ENCODE measurements at regions not wholly inside any gene's neighbourhood (a gene's known extent, or its start where the extent isn't known, plus 50 kb on each side); places are given as distances from the start of the nearest gene placed in this dataset.

GRCh38 chr14:101234244-101234937 is 326.9 kb upstream of the DIO3 start:
- Histone ChIP-seq H3K23ac (ENCODE audit: low read length in 2 of 2) (no peak overlapping the region), H3K36me3 (ENCODE audit: control insufficient read depth in 1 of 2, insufficient read depth in 2 of 2, low read depth in 1 of 2, low read length in 2 of 2) (no peaks in the 10 kb centered on the region), H4K8ac (ENCODE audit: low read length) (no peak overlapping the region), H3K4me2 (ENCODE audit: low read length, poor library complexity, severe bottlenecking) (no peak overlapping the region), H3K27ac (ENCODE audit: low read length, poor library complexity, severe bottlenecking) (no peak overlapping the region), H2BK5ac (ENCODE audit: low read depth, low read length, poor library complexity, severe bottlenecking) (no peak overlapping the region), H2BK15ac (ENCODE audit: low read depth, poor library complexity, severe bottlenecking) (no peak overlapping the region), H3K4me1 (ENCODE audit: control insufficient read depth, insufficient read depth, low read depth, low read length) (peaks cover 13% of the 10 kb centered on the region), H3K4ac (ENCODE audit: low read depth in 1 of 2, low read length in 2 of 2) (no peak overlapping the region), H2AK5ac (ENCODE audit: low read length, severe bottlenecking) (no peak overlapping the region), H4K91ac (ENCODE audit: low read length) (no peak overlapping the region), H3K79me1 (replicated peaks; ENCODE audit: low read length, poor library complexity, severe bottlenecking) (no peaks in the 10 kb centered on the region), H2AFZ (ENCODE audit: low read depth, low read length) (no peak overlapping the region), H3K4me3 (ENCODE audit: insufficient read depth in 1 of 2, low read depth in 1 of 2, low read length in 2 of 2) (no peak overlapping the region), H3K18ac (ENCODE audit: low read depth in 1 of 2, low read length in 2 of 2) (no peak overlapping the region), H3K27me3 (ENCODE audit: control insufficient read depth in 1 of 2, insufficient read depth in 1 of 2, low read length in 2 of 2) (peaks cover 6 to 36% of the 10 kb centered on the region in 2 experiments), H3K14ac (ENCODE audit: low read length in 2 of 2) (no peak overlapping the region), H3K9me3 (ENCODE audit: control insufficient read depth, low read length) (no peaks in the 10 kb centered on the region), H2BK120ac (ENCODE audit: low read depth, low read length) (no peak overlapping the region), H2BK12ac (ENCODE audit: low read length in 2 of 2) (no peak overlapping the region), H3K9ac (ENCODE audit: low read length) (no peak overlapping the region)
- 88% methylated on average over 23 of the region's 23 CpGs for WGBS
- no peak for DNase-seq

GRCh38 chr14:101234999-101235334 is 326.3 kb upstream of the DIO3 start:
- no peak overlapping the region for H3K4ac ChIP-seq (ENCODE audit: low read depth in 1 of 2, low read length in 2 of 2)
- H2AFZ ChIP-seq (ENCODE audit: low read depth, low read length) = no peak overlapping the region
- no peak overlapping the region for H2BK120ac ChIP-seq (ENCODE audit: low read depth, low read length)
- no peaks in the 10 kb centered on the region for H3K9me3 ChIP-seq (ENCODE audit: control insufficient read depth, low read length)
- H3K18ac ChIP-seq (ENCODE audit: low read depth in 1 of 2, low read length in 2 of 2) = no peak overlapping the region
- no peak overlapping the region for H2BK12ac ChIP-seq (ENCODE audit: low read length in 2 of 2)
- H3K23ac ChIP-seq (ENCODE audit: low read length in 2 of 2) = no peak overlapping the region
- H3K27ac ChIP-seq (ENCODE audit: low read length, poor library complexity, severe bottlenecking) = no peak overlapping the region
- H3K4me3 ChIP-seq (ENCODE audit: insufficient read depth in 1 of 2, low read depth in 1 of 2, low read length in 2 of 2) = no peak overlapping the region
- peaks cover 7 to 40% of the 10 kb centered on the region in 2 experiments for H3K27me3 ChIP-seq (ENCODE audit: control insufficient read depth in 1 of 2, insufficient read depth in 1 of 2, low read length in 2 of 2)
- H3K9ac ChIP-seq (ENCODE audit: low read length) = no peak overlapping the region
- H3K4me1 ChIP-seq (ENCODE audit: control insufficient read depth, insufficient read depth, low read depth, low read length) = peaks cover 13% of the 10 kb centered on the region
- H3K14ac ChIP-seq (ENCODE audit: low read length in 2 of 2) = no peak overlapping the region
- H4K91ac ChIP-seq (ENCODE audit: low read length) = no peak overlapping the region
- H3K4me2 ChIP-seq (ENCODE audit: low read length, poor library complexity, severe bottlenecking) = no peak overlapping the region
- DNase-seq = no peak
- H2BK5ac ChIP-seq (ENCODE audit: low read depth, low read length, poor library complexity, severe bottlenecking) = no peak overlapping the region
- no peak overlapping the region for H2BK15ac ChIP-seq (ENCODE audit: low read depth, poor library complexity, severe bottlenecking)
- H3K36me3 ChIP-seq (ENCODE audit: control insufficient read depth in 1 of 2, insufficient read depth in 2 of 2, low read depth in 1 of 2, low read length in 2 of 2) = no peaks in the 10 kb centered on the region
- no peak overlapping the region for H2AK5ac ChIP-seq (ENCODE audit: low read length, severe bottlenecking)
- WGBS = 87% methylated on average over 12 of the region's 12 CpGs
- no peaks in the 10 kb centered on the region for H3K79me1 ChIP-seq (replicated peaks; ENCODE audit: low read length, poor library complexity, severe bottlenecking)
- H4K8ac ChIP-seq (ENCODE audit: low read length) = no peak overlapping the region

- H3K14ac ChIP-seq (ENCODE audit: low read length in 2 of 2) = no peak overlapping the region
- H3K27ac ChIP-seq (ENCODE audit: low read length, poor library complexity, severe bottlenecking) = no peak overlapping the region
- H2BK15ac ChIP-seq (ENCODE audit: low read depth, poor library complexity, severe bottlenecking) = no peak overlapping the region
- H3K4me3 ChIP-seq (ENCODE audit: insufficient read depth in 1 of 2, low read depth in 1 of 2, low read length in 2 of 2) = no peak overlapping the region
- H3K18ac ChIP-seq (ENCODE audit: low read depth in 1 of 2, low read length in 2 of 2) = no peak overlapping the region
- H3K9me3 ChIP-seq (ENCODE audit: control insufficient read depth, low read length) = no peaks in the 10 kb centered on the region
- no peak overlapping the region for H2BK120ac ChIP-seq (ENCODE audit: low read depth, low read length)
- H2AFZ ChIP-seq (ENCODE audit: low read depth, low read length) = no peak overlapping the region
- H2BK5ac ChIP-seq (ENCODE audit: low read depth, low read length, poor library complexity, severe bottlenecking) = no peak overlapping the region
- no peaks in the 10 kb centered on the region for H3K79me1 ChIP-seq (replicated peaks; ENCODE audit: low read length, poor library complexity, severe bottlenecking)
- no peak overlapping the region for H3K9ac ChIP-seq (ENCODE audit: low read length)
- H3K4me2 ChIP-seq (ENCODE audit: low read length, poor library complexity, severe bottlenecking) = no peak overlapping the region
- DNase-seq = peak; percentile 21
- no peak overlapping the region for H4K8ac ChIP-seq (ENCODE audit: low read length)
- H3K4me1 ChIP-seq (ENCODE audit: control insufficient read depth, insufficient read depth, low read depth, low read length) = peaks cover 13% of the 10 kb centered on the region
- no peaks in the 10 kb centered on the region for H3K36me3 ChIP-seq (ENCODE audit: control insufficient read depth in 1 of 2, insufficient read depth in 2 of 2, low read depth in 1 of 2, low read length in 2 of 2)
- 69% methylated on average over 16 of the region's 16 CpGs for WGBS
- H4K91ac ChIP-seq (ENCODE audit: low read length) = no peak overlapping the region
- no peak overlapping the region for H2AK5ac ChIP-seq (ENCODE audit: low read length, severe bottlenecking)
- no peak overlapping the region for H3K4ac ChIP-seq (ENCODE audit: low read depth in 1 of 2, low read length in 2 of 2)
- H2BK12ac ChIP-seq (ENCODE audit: low read length in 2 of 2) = no peak overlapping the region
- H3K27me3 ChIP-seq (ENCODE audit: control insufficient read depth in 1 of 2, insufficient read depth in 1 of 2, low read length in 2 of 2) = peaks cover 11 to 45% of the 10 kb centered on the region in 2 experiments
- no peak overlapping the region for H3K23ac ChIP-seq (ENCODE audit: low read length in 2 of 2)
Measured at GRCh38 chr14:101235335-101236103, 325.8 kb upstream of the DIO3 start.

GRCh38 chr14:101236496-101237251 is 324.6 kb upstream of the DIO3 start:
- Histone ChIP-seq H3K79me1 (replicated peaks; ENCODE audit: low read length, poor library complexity, severe bottlenecking) (no peaks in the 10 kb centered on the region), H3K23ac (ENCODE audit: low read length in 2 of 2) (no peak overlapping the region), H3K4me3 (ENCODE audit: insufficient read depth in 1 of 2, low read depth in 1 of 2, low read length in 2 of 2) (no peak overlapping the region), H2BK120ac (ENCODE audit: low read depth, low read length) (no peak overlapping the region), H2BK5ac (ENCODE audit: low read depth, low read length, poor library complexity, severe bottlenecking) (no peak overlapping the region), H2BK12ac (ENCODE audit: low read length in 2 of 2) (no peak overlapping the region), H3K4me1 (ENCODE audit: control insufficient read depth, insufficient read depth, low read depth, low read length) (peaks cover 13% of the 10 kb centered on the region), H3K9me3 (ENCODE audit: control insufficient read depth, low read length) (no peaks in the 10 kb centered on the region), H2BK15ac (ENCODE audit: low read depth, poor library complexity, severe bottlenecking) (no peak overlapping the region), H2AFZ (ENCODE audit: low read depth, low read length) (no peak overlapping the region), H3K9ac (ENCODE audit: low read length) (no peak overlapping the region), H3K18ac (ENCODE audit: low read depth in 1 of 2, low read length in 2 of 2) (no peak overlapping the region), H3K4me2 (ENCODE audit: low read length, poor library complexity, severe bottlenecking) (no peak overlapping the region), H3K4ac (ENCODE audit: low read depth in 1 of 2, low read length in 2 of 2) (no peak overlapping the region), H3K27me3 (ENCODE audit: control insufficient read depth in 1 of 2, insufficient read depth in 1 of 2, low read length in 2 of 2) (peaks cover 15 to 46% of the 10 kb centered on the region in 2 experiments), H3K36me3 (ENCODE audit: control insufficient read depth in 1 of 2, insufficient read depth in 2 of 2, low read depth in 1 of 2, low read length in 2 of 2) (no peaks in the 10 kb centered on the region), H2AK5ac (ENCODE audit: low read length, severe bottlenecking) (no peak overlapping the region), H3K14ac (ENCODE audit: low read length in 2 of 2) (no peak overlapping the region), H3K27ac (ENCODE audit: low read length, poor library complexity, severe bottlenecking) (no peak overlapping the region), H4K91ac (ENCODE audit: low read length) (no peak overlapping the region), H4K8ac (ENCODE audit: low read length) (no peak overlapping the region)
- WGBS = 87% methylated on average over 15 of the region's 15 CpGs
- no peak for DNase-seq
